SK-N-SH (cell line): ENCODE measurements at regions not wholly inside any gene's neighbourhood (a gene's known extent, or its start where the extent isn't known, plus 50 kb on each side); places are given as distances from the start of the nearest gene placed in this dataset.

Experiments
- CTCF ChIA-PET: fragments of 300-600, 350-600 bp; formaldehyde crosslinking; extraction: SDS; loops from one replicate; lab custom pipeline; 2021; lab: Yijun Ruan, JAX
- POLR2A ChIA-PET: fragments of 350-600 bp; sonication (Branson Sonifier 250); formaldehyde crosslinking; extraction: SDS; loops from one replicate; lab custom pipeline; 2020; ENCODE audit warnings: antibody characterized with exemption, inconsistent platforms; lab: Yijun Ruan, JAX
- DNase-seq: peaks from one replicate; pipeline ENCODE4 v3.0.0; 2012
- H2AFZ ChIP-seq: fragments of 200-600 bp; sonication (generic); 2 replicates; pipeline ENCODE4 v1.8.1; 2016; ENCODE audit warnings: antibody characterized with exemption, mild to moderate bottlenecking, low read depth
- H3F3A ChIP-seq: fragments of 200-600 bp; sonication (generic); replicated peaks from 2 replicates; pipeline ENCODE3; 2016; ENCODE audit warnings: antibody characterized with exemption, mild to moderate bottlenecking; ENCODE audit not compliant: insufficient read depth
- H3K27ac ChIP-seq, 2 experiments: fragments of 200-500 bp in 1 of 2; fragments of 200-600 bp in 1 of 2; sonication (Bioruptor generic) in 1 of 2; sonication (generic), shearing (Covaris generic) in 1 of 2; 2 replicates each; pipeline versions ENCODE4 v1.5.1 to v1.6.1; 2014 to 2016; ENCODE audit warnings: low read depth in 2 of 2, inconsistent platforms in 1 of 2, low read length in 1 of 2, mild to moderate bottlenecking in 1 of 2, mixed read lengths in 1 of 2
- H3K27me3 ChIP-seq: fragments of 200-600 bp; sonication (generic), shearing (Covaris generic); 2 replicates; pipeline ENCODE4 v1.6.1; 2016; ENCODE audit warnings: mixed run types; ENCODE audit not compliant: insufficient read depth
- H3K36me3 ChIP-seq, 2 experiments: fragments of 200-500 bp in 1 of 2; fragments of 200-600 bp in 1 of 2; sonication (Bioruptor generic) in 1 of 2; sonication (generic) in 1 of 2; replicated peaks in 1 of 2; 2 replicates each; pipeline versions ENCODE3 to v1.5.1; 2014 to 2016; ENCODE audit warnings: low read length in 1 of 2, mild to moderate bottlenecking in 1 of 2; ENCODE audit not compliant: insufficient read depth in 2 of 2, control insufficient read depth in 1 of 2
- H3K4me1 ChIP-seq, 2 experiments: fragments of 200-500 bp in 1 of 2; fragments of 200-600 bp in 1 of 2; sonication (Bioruptor generic) in 1 of 2; sonication (generic), shearing (Covaris generic) in 1 of 2; 2 replicates each; pipeline versions ENCODE4 v1.5.1 to v1.6.1; 2014 to 2016; ENCODE audit warnings: low read depth in 1 of 2, low read length in 1 of 2, mixed run types in 1 of 2; ENCODE audit not compliant: insufficient read depth in 2 of 2, control insufficient read depth in 1 of 2
- H3K4me2 ChIP-seq: fragments of 200-600 bp; sonication (generic), shearing (Covaris generic); 2 replicates; pipeline ENCODE4 v1.6.1; 2017; ENCODE audit warnings: mixed run types
- H3K4me3 ChIP-seq, 2 experiments: fragments of 200-500 bp in 1 of 2; fragments of 200-600 bp in 1 of 2; sonication (Bioruptor generic) in 1 of 2; sonication (generic), shearing (Covaris generic) in 1 of 2; 2 replicates each; pipeline versions ENCODE4 v1.5.1 to v1.8.1; 2014 to 2016; ENCODE audit warnings: low read depth in 2 of 2, inconsistent platforms in 1 of 2, low read length in 1 of 2, mild to moderate bottlenecking in 1 of 2, mixed read lengths in 1 of 2, moderate library complexity in 1 of 2
- H3K79me2 ChIP-seq: fragments of 200-600 bp; sonication (generic); 2 replicates; pipeline ENCODE4 v1.8.1; 2017; ENCODE audit warnings: mild to moderate bottlenecking; ENCODE audit not compliant: insufficient read depth
- H3K9ac ChIP-seq: fragments of 200-600 bp; sonication (generic); 2 replicates; pipeline ENCODE4 v1.6.1; 2017; ENCODE audit warnings: mixed run types
- H3K9me2 ChIP-seq: fragments of 200-600 bp; sonication (generic); 2 replicates; pipeline ENCODE4 v1.6.1; 2017; ENCODE audit warnings: mixed run types
- H3K9me3 ChIP-seq: fragments of 200-600 bp; sonication (generic); 2 replicates; pipeline ENCODE4 v1.6.1; 2017; ENCODE audit warnings: mixed run types, mild to moderate bottlenecking, moderate library complexity
- H4K20me1 ChIP-seq: fragments of 200-600 bp; sonication (generic); 2 replicates; pipeline ENCODE4 v1.6.1; 2017; ENCODE audit warnings: mild to moderate bottlenecking, mixed run types; ENCODE audit not compliant: insufficient read depth
- CHD2 ChIP-seq: fragments of 150-350 bp; IDR thresholded peaks from 2 replicates; pipeline ENCODE4 v1.6.1; 2018; ENCODE audit warnings: low read length; ENCODE audit not compliant: partially characterized antibody
- ELF1 ChIP-seq: IDR thresholded peaks from 2 replicates; pipeline ENCODE4 v1.4.0; 2012
- EZH2phosphoT487 ChIP-seq: fragments of 200-600 bp; sonication (generic); IDR thresholded peaks from 2 replicates; pipeline ENCODE4 v1.6.1; 2017; ENCODE audit warnings: low read depth, mixed run types, mild to moderate bottlenecking, antibody characterized with exemption, moderate library complexity, borderline replicate concordance
- FOSL2 ChIP-seq: IDR thresholded peaks from 2 replicates; pipeline ENCODE4 v1.4.0; 2012; ENCODE audit warnings: low read depth, mild to moderate bottlenecking, moderate library complexity, borderline replicate concordance
- FOXJ3 ChIP-seq: sonication (generic); formaldehyde crosslinking; IDR thresholded peaks from 2 replicates; pipeline ENCODE4 v1.5.1; 2020; ENCODE audit warnings: mild to moderate bottlenecking, missing genetic modification reagents
- GATA2 ChIP-seq: sonication (generic); formaldehyde crosslinking; IDR thresholded peaks from 2 replicates; pipeline ENCODE4 v1.5.0; 2020; ENCODE audit warnings: mild to moderate bottlenecking, missing genetic modification reagents
- IRF3 ChIP-seq: fragments of 150-350 bp; IDR thresholded peaks from 2 replicates; pipeline ENCODE4 v1.6.1; 2016; ENCODE audit warnings: mild to moderate bottlenecking, low read depth, low read length
- JUND ChIP-seq: IDR thresholded peaks from 2 replicates; pipeline ENCODE4 v1.4.0; 2012
- MAX ChIP-seq: IDR thresholded peaks from 2 replicates; pipeline ENCODE4 v1.4.0; 2012; ENCODE audit warnings: low read depth
- MXI1 ChIP-seq: IDR thresholded peaks from 2 replicates; pipeline ENCODE4 v1.6.1; 2012; ENCODE audit warnings: mild to moderate bottlenecking, low read depth, low read length, improper control_type of control experiment
- NRF1 ChIP-seq: IDR thresholded peaks from 2 replicates; pipeline ENCODE4 v1.6.1; 2012; ENCODE audit warnings: low read depth, mild to moderate bottlenecking, low read length
- POLR2AphosphoS5 ChIP-seq: IDR thresholded peaks from 2 replicates; pipeline ENCODE4 v1.6.1; 2012; ENCODE audit warnings: low read depth, low read length
- RAD21 ChIP-seq: IDR thresholded peaks from 2 replicates; pipeline ENCODE4 v1.6.1; 2012; ENCODE audit warnings: mild to moderate bottlenecking, low read length
- SMC3 ChIP-seq: IDR thresholded peaks from 2 replicates; pipeline ENCODE4 v1.6.1; 2012; ENCODE audit warnings: low read depth, low read length, improper control_type of control experiment
- TAF1 ChIP-seq: IDR thresholded peaks from 2 replicates; pipeline ENCODE4 v1.6.1; 2012; ENCODE audit warnings: low read depth, mild to moderate bottlenecking, low read length, moderate library complexity, borderline replicate concordance
- USF2 ChIP-seq: fragments of 150-350 bp; IDR thresholded peaks from 2 replicates; pipeline ENCODE4 v1.6.1; 2017; ENCODE audit warnings: antibody characterized with exemption, low read length, low read depth, borderline replicate concordance
- WGBS: methylation state at CpG from one replicate; pipeline ENCODE4 v1.1.6; 2017; ENCODE audit warnings: low lambda C conversion rate; 5-methylcytosine and 5-hydroxymethylcytosine counted together
- TF ChIP-seq, protein P1 (sequence below): fragments of 200-600 bp; sonication (generic); IDR thresholded peaks from 2 replicates; pipeline ENCODE4 v1.6.1; 2017; ENCODE audit warnings: antibody characterized with exemption, mild to moderate bottlenecking, moderate library complexity
- TF ChIP-seq, protein P2 (sequence below): IDR thresholded peaks from 2 replicates; pipeline ENCODE4; 2012

DNA sequence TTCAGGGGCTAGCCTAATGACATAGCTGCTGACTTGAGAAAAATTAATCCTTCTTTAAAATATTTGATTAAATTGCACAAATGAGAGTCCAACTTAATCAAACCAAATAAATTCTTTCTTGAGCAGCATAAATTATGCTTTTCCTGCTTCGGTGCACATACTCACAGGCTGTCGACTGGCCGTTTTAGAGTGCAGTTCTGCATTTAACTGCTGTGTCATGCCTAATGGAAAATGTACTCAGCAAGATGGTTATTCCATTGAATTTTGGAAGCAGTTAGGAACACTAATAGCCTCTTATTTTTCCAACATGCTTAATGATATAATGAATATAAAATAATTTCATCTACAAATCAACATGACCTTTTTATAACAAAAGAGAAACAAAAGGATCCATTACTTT lies 266.1 kb upstream of the LRIG3 start:
- ChIA-PET CTCF (interaction anchor here (0.6 to 1.1 kb wide), 2 partner anchors 21 to 211 kb away, joined by 3 to 4 read pairs; no protein-coding TSS in a partner anchor), POLR2A (no interaction called here)
- no peaks in the 10 kb centered on the region for H3K79me2 ChIP-seq
- H3K9me3 ChIP-seq = no peaks in the 10 kb centered on the region
- H3F3A ChIP-seq = no peaks in the 10 kb centered on the region
- no peak overlapping the region for H2AFZ ChIP-seq
- no peak overlapping the region for H3K4me2 ChIP-seq
- H3K27me3 ChIP-seq = no peaks in the 10 kb centered on the region
- H3K27ac ChIP-seq = no peak overlapping the region
- H3K9me2 ChIP-seq = no peaks in the 10 kb centered on the region
- no peaks in the 10 kb centered on the region for H3K4me1 ChIP-seq
- TF ChIP-seq USF2 = no peak
- no peak for TF ChIP-seq FOSL2
- TF ChIP-seq CHD2 = no peak
- TF ChIP-seq, protein P1, sequence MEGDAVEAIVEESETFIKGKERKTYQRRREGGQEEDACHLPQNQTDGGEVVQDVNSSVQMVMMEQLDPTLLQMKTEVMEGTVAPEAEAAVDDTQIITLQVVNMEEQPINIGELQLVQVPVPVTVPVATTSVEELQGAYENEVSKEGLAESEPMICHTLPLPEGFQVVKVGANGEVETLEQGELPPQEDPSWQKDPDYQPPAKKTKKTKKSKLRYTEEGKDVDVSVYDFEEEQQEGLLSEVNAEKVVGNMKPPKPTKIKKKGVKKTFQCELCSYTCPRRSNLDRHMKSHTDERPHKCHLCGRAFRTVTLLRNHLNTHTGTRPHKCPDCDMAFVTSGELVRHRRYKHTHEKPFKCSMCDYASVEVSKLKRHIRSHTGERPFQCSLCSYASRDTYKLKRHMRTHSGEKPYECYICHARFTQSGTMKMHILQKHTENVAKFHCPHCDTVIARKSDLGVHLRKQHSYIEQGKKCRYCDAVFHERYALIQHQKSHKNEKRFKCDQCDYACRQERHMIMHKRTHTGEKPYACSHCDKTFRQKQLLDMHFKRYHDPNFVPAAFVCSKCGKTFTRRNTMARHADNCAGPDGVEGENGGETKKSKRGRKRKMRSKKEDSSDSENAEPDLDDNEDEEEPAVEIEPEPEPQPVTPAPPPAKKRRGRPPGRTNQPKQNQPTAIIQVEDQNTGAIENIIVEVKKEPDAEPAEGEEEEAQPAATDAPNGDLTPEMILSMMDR = no peak
- TF ChIP-seq MXI1 = no peak
- H4K20me1 ChIP-seq = no peaks in the 10 kb centered on the region
- H3K9ac ChIP-seq = no peak overlapping the region
- H3K4me3 ChIP-seq = no peak overlapping the region
- no peak for DNase-seq
- WGBS = 5% methylated on average over 3 of the region's 3 CpGs
- no peaks in the 10 kb centered on the region for H3K36me3 ChIP-seq

DNA sequence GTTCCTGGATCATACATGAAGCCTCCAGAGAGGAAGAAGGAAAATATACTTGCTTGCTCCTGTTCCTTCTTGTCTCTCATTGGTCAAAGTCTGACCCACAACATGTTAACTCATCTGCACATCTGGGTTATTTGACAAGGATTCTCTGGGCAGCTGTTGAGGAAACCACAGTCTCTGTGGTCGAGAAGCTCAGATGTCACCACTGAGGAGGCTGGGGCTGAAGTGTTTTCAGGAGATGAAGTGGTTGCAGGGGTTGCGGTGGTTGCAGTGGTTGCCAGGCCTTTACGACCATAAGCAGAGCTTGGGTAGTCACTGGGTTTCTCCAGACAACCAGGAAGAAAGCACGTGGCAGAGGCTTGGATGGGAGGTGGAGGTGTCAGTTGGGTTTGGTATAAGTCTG lies 265.0 kb upstream of the LRIG3 start:
- TF ChIP-seq TAF1 (no peak), JUND (no peak), MAX (no peak), EZH2phosphoT487 (no peak), IRF3 (no peak), GATA2 (CRISPR knock-in tag) (no peak), SMC3 (no peak), RAD21 (no peak), POLR2AphosphoS5 (no peak), FOXJ3 (CRISPR knock-in tag) (no peak), ELF1 (no peak), NRF1 (no peak)
- TF ChIP-seq, protein P2, sequence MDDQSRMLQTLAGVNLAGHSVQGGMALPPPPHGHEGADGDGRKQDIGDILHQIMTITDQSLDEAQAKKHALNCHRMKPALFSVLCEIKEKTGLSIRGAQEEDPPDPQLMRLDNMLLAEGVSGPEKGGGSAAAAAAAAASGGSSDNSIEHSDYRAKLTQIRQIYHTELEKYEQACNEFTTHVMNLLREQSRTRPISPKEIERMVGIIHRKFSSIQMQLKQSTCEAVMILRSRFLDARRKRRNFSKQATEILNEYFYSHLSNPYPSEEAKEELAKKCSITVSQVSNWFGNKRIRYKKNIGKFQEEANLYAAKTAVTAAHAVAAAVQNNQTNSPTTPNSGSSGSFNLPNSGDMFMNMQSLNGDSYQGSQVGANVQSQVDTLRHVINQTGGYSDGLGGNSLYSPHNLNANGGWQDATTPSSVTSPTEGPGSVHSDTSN = no peak
- TF ChIP-seq, protein P1 = no peak
- WGBS = 2% methylated on average over 4 of the region's 4 CpGs
- H3F3A ChIP-seq = no peaks in the 10 kb centered on the region
- H2AFZ ChIP-seq = no peak overlapping the region
- H3K9me2 ChIP-seq = no peaks in the 10 kb centered on the region
- no peak overlapping the region for H3K4me2 ChIP-seq
- no peaks in the 10 kb centered on the region for H3K36me3 ChIP-seq
- no peaks in the 10 kb centered on the region for H3K79me2 ChIP-seq
- no peak overlapping the region for H3K27ac ChIP-seq
- ChIA-PET POLR2A (no interaction called here), CTCF (interaction anchor here (1.0 to 1.1 kb wide), 2 partner anchors 20 to 21 kb away, joined by 3 to 4 read pairs; no protein-coding TSS in a partner anchor)
- no peaks in the 10 kb centered on the region for H3K4me1 ChIP-seq
- no peak overlapping the region for H3K4me3 ChIP-seq
- DNase-seq = no peak
- no peaks in the 10 kb centered on the region for H4K20me1 ChIP-seq
- H3K9ac ChIP-seq = no peak overlapping the region
- H3K9me3 ChIP-seq = no peaks in the 10 kb centered on the region
- H3K27me3 ChIP-seq = no peaks in the 10 kb centered on the region
